GM18505 (cell line): ENCODE measurements at regions not wholly inside any gene's neighbourhood (a gene's known extent, or its start where the extent isn't known, plus 50 kb on each side); places are given as distances from the start of the nearest gene placed in this dataset.
A peak's percentile ranks its signal among the peaks of the same experiment; 100 is the strongest.
"Not testable (repeated sequence)": the region's sequence is repeated elsewhere in the genome, so short reads cannot be mapped to it uniquely, and the experiment has no call there.

Experiments used
- ATAC-seq: cut with Tn5 transposase; IDR thresholded peaks from one replicate; pipeline ENCODE4 v1.9.1; 2021; ENCODE audit not compliant: unreplicated experiment
- POLR2A ChIP-seq: IDR thresholded peaks from 4 replicates; pipeline ENCODE4 v1.6.1; 2011; ENCODE audit warnings: borderline replicate concordance; ENCODE audit not compliant: insufficient read depth, insufficient read length; ENCODE audit errors: extremely low read depth

DNA sequence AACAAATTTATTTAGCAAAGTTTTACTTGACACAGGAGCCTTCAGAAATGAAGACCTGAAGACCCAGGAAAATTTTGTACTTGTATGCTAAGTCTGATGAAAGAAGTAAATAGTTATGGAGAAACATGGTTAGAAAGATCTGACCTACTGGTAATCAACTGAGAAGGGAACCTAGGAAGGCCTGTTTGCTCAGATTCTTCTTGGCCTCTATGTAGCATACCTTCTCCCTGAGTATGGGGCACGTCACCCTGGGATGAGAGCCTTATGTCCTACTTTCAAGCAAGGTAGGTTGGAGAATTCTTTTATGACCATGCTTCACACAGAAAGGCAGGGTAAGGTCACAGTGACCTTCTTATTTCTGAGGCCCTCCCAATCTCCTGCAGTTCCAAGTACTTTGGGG, 178.6 kb upstream of the CREB1 start:
- no peak for ATAC-seq

DNA sequence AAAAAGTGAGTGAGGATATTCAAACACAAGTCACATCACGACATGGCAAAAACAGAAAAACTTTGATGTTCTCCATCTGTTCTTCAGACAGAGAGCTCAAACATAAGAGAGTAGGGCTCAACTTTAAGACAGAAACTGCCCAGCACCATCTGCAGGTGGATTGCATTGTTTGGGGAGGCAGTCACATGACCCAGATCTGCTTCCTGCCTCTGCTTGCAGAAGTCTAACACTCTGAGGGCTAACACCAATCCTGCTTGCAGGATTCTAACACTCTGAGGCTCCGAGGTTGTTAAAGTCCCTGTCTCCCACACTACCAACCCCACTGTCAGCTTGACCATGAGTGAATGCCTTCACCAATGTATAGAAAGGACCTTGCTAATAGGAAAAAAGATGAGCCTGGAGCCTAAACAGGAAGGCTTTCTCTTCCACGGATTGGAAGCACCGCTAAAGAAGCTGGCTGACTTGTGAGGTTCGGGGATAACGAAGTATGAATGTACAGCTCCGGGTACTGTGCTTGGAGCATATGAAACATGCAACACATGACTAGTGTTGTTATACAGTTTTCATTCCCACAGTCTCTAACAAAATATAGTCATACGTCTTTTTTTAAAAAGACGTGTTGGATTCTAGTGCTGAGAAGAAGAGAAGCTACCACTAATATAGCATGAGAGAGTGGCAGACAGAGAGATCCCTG, 176.6 kb upstream of the CREB1 start:
- no peak for TF ChIP-seq POLR2A
- peak; percentile 65 for ATAC-seq

More for the DNA sequence above, 178.6 kb upstream of the CREB1 start:
- no peak for TF ChIP-seq POLR2A

DNA sequence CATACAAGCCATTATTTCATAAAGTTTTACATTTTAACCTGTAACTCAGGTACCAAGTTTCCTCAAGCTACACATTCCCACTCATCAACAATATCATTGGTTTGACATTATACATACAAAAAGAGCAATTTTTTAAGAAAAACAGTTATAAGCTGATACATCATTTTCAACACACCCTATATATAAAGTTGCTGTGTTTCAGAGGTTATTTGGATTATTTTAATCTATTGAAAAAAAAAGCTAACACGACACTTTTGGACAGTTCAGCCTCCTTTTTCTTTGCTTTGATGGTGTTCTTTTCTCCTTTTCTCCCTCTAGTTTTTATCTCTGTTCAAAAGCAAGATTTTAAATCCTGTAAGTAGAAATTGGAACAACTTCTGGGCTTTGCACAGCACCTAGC, 175.9 kb upstream of the CREB1 start:
- no peak for ATAC-seq

DNA sequence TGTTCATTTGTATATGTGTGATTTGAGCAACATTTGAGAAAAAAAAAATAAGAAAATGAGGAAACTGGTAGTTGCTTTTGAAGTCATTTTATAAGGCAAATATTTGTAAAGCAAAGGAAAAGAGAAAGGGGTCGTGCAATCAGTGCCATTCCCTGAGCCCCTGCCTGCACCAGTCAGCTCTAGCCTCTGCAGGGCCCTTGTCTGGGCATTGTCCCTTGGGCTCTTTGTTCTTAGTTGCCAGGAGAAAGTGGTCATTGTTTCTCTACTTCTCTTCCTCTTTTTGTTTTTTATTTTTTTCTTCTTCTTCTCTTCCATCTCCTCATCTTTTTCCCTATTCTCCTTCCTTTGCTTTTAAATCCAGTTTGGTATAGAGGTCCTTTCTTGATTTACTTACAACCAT, 175.3 kb upstream of the CREB1 start:
- no peak for ATAC-seq
- no peak for TF ChIP-seq POLR2A

More for the DNA sequence above, 175.9 kb upstream of the CREB1 start:
- TF ChIP-seq POLR2A = no peak

DNA sequence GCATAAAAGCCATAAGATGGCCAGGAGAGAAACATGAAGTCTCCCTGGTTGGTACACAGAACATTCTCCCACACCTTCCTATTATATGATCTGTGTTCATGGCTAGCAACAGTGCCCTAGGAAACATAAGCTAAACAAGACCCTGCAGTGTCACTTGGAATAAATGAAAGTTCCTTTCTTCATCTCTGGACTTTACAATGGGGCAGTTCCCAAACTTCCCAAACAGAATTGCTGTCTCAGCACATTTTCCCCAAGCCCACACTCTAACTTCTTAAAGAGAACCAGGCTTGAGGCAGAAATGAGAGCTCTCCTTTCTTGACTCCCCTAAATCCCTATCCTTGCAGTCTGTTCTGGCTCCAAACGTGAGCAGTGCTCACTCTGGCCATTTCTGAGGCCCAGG, 173.2 kb upstream of the CREB1 start:
- no peak for ATAC-seq
- no peak for TF ChIP-seq POLR2A

DNA sequence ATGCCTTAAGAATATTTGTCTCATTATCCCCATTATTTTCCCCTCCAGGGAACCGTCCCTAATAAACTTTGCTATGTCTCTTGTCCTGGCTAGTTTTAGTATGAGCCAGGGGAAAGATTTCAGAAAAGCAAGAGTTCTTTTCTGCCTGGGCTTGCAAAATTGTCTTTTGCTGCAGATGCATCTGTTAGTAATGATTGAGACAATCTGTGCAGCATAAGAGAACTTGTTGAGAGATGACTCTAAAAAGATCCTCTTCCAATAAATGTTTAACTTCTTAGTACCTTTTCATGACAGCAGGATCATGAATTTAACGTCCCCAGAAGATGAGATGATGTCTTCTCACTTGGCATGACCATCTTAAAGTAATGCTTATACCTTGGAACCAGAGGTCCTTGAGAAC, 172.5 kb upstream of the CREB1 start:
- TF ChIP-seq POLR2A = no peak
- no peak for ATAC-seq

DNA sequence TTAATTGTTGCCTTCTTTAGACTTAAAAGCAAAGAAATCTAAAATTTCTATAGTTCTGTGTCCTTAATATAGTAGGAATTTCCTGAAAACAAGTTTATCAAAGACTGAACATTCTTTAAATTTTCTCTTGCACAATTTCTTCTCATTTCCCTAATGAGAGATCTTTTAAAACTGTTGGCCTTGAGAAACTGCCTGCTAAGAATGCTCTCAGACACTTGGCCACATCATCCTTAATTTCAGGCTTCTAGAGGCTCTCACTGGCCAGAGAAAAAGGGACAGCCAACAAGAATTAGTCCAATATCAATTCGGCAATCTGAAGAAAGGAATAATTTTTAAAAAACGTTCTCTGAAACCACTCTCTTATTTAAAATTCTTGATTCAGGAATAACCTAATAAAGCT, 167.0 kb upstream of the CREB1 start:
- TF ChIP-seq POLR2A = no peak

DNA sequence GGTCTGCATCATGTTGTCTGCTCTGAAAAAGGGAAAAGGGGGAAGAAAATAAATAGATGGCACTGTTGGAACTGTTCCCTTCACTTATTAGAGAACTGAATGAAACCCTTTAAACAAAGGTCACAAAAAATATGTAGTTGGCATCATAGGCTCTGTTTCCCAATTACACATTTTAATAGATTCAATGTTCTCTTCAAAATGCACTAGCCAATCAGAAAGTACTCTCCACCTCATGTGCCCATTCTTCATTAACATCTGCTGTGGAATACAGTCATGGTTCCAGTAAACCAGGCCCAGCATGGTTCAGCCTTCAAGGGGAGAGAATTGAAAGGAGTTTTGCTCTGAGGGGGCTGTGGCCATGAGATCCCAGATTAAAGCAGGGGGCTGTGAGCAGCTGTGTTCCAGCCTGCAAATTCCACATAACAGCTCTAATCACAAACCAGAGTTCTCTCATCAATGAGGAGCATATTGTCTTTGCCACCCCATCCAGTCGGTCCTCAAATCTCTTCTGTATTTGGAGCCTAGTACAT, 165.9 kb upstream of the CREB1 start:
- no peak for TF ChIP-seq POLR2A
- no peak for ATAC-seq

More for the DNA sequence above, 167.0 kb upstream of the CREB1 start:
- no peak for ATAC-seq

DNA sequence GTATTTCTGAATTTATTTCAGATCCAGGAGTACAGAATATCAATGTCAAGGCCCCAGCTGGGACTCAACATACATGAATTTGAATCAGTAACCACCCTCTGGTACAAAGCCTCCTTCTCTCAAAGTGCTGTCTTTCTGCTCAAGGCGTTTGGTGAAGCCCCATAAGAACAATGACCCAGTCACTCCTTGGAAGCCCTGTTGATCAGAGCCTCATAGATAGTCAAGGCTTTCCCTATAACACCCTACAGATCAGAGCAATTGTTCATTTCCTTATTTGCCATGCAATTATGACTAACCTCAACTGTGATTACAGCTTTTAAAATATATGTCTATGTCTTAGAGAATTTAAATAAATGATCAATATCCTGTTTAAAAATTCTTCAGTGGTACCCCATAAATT, 159.1 kb upstream of the CREB1 start:
- no peak for TF ChIP-seq POLR2A
- no peak for ATAC-seq

DNA sequence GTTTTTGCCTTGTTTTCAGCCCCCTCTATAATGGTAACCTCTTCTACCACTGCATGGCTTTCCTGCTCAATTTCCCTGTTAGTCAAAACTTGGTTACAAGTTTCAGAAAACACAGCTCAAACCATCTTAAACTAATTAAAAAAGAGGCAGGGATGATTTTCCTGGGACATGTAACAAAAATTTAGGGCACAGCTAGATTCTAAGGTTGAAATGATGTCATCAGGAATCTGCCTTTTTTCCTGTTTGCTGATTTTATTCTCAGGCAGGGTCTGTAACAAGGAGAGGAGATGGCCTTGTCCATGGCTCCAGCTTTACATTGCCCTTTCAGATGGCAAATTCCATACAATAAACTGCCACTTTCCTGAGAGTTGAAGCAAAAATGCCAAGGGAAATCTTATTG, 157.9 kb upstream of the CREB1 start:
- no peak for TF ChIP-seq POLR2A
- no peak for ATAC-seq

DNA sequence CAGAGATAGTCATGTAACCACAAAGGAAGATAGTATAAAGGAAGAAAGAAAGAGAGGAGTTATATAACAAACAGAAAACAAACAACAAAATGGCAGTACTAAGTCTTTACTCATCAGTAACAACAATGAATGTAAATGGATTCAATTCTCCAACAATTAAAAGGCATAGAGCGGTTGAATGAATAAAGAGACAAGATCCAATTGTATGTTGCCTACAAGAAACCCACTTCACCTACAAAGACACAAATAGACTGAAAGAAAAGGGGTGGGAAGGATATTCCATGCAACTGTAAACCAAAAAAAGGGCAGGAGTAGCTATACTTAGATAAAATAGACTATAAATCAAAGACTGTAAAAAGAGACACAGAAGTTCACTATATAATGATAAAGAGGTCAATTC, 157.3 kb upstream of the CREB1 start:
- no peak for ATAC-seq
- no peak for TF ChIP-seq POLR2A

DNA sequence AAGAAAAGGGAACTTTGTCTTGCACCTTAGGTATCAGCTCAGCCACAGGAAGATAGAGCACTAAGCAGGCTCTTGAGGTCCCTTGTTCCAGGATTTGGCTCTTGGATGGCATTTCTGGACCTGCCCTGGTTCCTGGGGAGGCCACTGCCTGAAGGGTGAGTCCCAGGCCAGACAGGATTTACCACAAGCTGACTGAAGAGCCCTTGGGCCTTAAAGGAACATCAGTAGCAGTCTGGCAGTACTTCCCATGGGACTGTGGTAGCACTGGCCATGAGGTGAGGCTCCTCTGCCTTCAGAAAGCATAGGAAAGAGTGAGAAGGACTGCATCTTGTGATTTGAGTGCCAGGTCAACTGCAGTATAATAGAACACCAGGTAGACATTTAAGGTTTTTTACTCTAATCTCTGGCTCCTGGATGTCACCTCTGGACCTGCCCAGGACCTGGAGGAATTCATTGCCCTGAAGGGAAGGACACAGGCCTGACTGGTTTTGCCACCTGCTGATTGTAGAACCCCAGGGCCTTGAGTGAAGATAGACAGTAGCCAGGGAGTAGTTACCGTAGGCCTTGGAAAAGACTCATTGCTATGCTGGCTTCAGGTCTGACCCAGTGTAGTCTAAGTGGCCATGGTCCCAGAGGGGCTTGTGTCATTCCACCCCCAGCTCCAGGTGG, 154.4 kb upstream of the CREB1 start:
- TF ChIP-seq POLR2A = no peak
- no peak for ATAC-seq

DNA sequence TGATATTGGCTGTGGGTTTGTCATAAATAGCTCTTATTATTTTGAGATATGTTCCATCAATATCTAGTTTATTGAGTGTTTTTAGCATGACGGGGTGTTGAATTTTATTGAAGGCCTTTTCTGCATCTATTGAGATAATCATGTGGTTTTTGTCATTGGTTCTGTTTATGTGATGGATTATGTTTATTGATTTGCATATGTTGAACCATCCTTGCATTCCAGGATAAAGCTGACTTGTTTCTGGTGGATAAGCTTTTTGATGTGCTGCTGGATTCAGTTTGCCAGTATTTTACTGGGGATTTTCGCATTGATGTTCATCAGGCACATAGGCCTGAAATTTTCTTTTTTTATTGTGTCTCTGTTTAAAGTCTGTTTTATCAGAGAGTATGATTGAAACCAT, 151.1 kb upstream of the CREB1 start:
- ATAC-seq = not testable (repeated sequence)

DNA sequence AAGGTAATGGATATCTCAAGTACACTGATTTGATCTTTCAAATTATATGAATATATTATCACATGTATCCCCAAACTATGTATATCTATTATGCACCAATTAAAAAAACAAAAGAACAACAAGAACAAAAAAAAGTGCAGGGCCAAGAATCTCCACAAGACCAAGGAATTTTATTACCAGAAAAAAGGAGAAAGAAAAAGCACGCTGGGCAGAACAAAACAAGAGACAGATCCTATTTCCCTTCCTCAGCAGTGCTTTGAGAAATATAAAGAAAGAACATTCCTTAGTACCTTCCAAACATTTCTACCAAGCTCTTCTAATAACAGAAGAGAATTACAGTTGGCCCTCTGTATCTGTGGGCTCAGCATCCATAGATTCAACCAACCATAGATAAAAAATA, 144.7 kb upstream of the CREB1 start:
- TF ChIP-seq POLR2A = no peak
- no peak for ATAC-seq
